ENCODE measurements at regions not wholly inside any gene's neighbourhood (a gene's known extent, or its start where the extent isn't known, plus 50 kb on each side); places are given as distances from the start of the nearest gene placed in this dataset.

DNA sequence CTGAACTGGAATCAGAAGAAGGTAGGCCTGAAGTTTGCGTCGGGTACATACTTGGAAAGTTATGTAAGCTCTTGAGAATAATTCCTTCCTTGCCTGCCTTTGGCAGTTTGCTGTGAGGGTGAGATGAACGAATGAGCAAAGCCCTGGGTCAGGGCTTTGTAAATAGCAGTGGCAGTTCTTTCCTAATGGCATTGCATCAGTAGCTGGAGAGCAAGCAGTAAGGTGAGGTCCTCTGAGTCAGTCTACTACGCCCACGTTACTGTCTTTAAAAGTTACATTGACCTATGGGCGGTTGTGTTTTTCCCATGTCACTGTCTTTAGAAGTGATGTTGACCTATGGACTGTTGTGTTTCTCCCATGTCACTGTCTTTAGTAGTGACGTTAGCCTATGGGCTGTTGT, 179.1 kb upstream of the E2F8 start:
- no peak for TF ChIP-seq FOXM1 (IDR thresholded peaks at IDR 0.05; ENCODE audit: borderline replicate concordance, low read depth)
- TF ChIP-seq, protein P1, sequence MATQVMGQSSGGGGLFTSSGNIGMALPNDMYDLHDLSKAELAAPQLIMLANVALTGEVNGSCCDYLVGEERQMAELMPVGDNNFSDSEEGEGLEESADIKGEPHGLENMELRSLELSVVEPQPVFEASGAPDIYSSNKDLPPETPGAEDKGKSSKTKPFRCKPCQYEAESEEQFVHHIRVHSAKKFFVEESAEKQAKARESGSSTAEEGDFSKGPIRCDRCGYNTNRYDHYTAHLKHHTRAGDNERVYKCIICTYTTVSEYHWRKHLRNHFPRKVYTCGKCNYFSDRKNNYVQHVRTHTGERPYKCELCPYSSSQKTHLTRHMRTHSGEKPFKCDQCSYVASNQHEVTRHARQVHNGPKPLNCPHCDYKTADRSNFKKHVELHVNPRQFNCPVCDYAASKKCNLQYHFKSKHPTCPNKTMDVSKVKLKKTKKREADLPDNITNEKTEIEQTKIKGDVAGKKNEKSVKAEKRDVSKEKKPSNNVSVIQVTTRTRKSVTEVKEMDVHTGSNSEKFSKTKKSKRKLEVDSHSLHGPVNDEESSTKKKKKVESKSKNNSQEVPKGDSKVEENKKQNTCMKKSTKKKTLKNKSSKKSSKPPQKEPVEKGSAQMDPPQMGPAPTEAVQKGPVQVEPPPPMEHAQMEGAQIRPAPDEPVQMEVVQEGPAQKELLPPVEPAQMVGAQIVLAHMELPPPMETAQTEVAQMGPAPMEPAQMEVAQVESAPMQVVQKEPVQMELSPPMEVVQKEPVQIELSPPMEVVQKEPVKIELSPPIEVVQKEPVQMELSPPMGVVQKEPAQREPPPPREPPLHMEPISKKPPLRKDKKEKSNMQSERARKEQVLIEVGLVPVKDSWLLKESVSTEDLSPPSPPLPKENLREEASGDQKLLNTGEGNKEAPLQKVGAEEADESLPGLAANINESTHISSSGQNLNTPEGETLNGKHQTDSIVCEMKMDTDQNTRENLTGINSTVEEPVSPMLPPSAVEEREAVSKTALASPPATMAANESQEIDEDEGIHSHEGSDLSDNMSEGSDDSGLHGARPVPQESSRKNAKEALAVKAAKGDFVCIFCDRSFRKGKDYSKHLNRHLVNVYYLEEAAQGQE (IDR thresholded peaks at IDR 0.05; ENCODE audit: low read depth), result no peak
- TF ChIP-seq EP300 (IDR thresholded peaks at IDR 0.05; ENCODE audit: borderline replicate concordance), result no peak
- TF ChIP-seq TCF12 (IDR thresholded peaks at IDR 0.05; ENCODE audit: low read depth), result no peak
- TF ChIP-seq TAF1 (IDR thresholded peaks at IDR 0.05; ENCODE audit: low read depth), result no peak
- no peak for TF ChIP-seq RAD21 (IDR thresholded peaks at IDR 0.05; ENCODE audit: low read depth)
- TF ChIP-seq, protein P2, sequence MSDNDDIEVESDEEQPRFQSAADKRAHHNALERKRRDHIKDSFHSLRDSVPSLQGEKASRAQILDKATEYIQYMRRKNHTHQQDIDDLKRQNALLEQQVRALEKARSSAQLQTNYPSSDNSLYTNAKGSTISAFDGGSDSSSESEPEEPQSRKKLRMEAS (IDR thresholded peaks at IDR 0.05), result no peak
- no peak for TF ChIP-seq EGR1 (IDR thresholded peaks at IDR 0.05)
- no peak for TF ChIP-seq ZBTB7A (IDR thresholded peaks at IDR 0.05; ENCODE audit: low read depth)
- no peak for TF ChIP-seq CREB1 (IDR thresholded peaks at IDR 0.05; ENCODE audit: low read depth)

DNA sequence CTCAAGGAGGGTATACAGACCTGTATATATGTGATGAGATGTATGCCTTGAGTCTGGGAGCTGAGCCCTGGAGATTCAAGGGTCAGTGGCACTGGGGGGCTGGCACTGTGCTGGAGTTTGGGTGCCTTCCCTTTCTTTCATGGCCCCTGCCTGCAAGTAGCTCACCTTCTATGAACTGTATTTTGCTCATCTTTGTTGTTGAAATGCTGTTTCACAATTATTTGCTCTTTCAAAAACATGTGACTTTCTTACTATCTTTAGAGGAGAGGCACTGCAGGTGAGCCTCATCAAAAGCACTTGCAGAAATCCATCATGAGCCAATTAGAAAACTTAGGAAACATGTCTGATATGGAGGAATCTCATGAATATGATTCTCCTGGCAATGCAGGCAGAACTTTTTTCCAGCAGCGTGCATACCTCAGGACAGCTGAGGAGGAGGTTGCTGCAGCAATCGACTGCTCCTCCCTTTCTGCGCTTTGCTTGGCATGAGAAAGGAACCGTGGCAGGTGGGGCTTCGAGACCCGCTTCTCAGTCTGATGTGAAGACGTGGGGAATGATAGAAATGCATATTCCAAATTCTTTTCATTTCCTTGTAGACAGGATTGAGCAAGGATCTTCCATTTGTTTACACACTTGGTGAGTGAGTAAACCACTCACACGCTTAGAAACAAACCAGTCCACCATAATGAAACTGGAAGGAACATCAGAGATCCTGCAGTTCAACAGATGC, 178.4 kb upstream of the E2F8 start:
- TF ChIP-seq ZBTB7A (IDR thresholded peaks at IDR 0.05; ENCODE audit: low read depth) (no peak), EP300 (IDR thresholded peaks at IDR 0.05; ENCODE audit: borderline replicate concordance) (no peak), TCF12 (IDR thresholded peaks at IDR 0.05; ENCODE audit: low read depth) (no peak), FOXM1 (IDR thresholded peaks at IDR 0.05; ENCODE audit: borderline replicate concordance, low read depth) (no peak), EGR1 (IDR thresholded peaks at IDR 0.05) (no peak), CREB1 (IDR thresholded peaks at IDR 0.05; ENCODE audit: low read depth) (no peak), USF1 (IDR thresholded peaks at IDR 0.05) (no peak), RAD21 (IDR thresholded peaks at IDR 0.05; ENCODE audit: low read depth) (no peak), CEBPB (IDR thresholded peaks at IDR 0.05) (no peak), NFIC (IDR thresholded peaks at IDR 0.05) (no peak), TEAD4 (IDR thresholded peaks at IDR 0.05) (no peak), TAF1 (IDR thresholded peaks at IDR 0.05; ENCODE audit: low read depth) (no peak), YY1 (IDR thresholded peaks at IDR 0.05; ENCODE audit: low read depth) (no peak)
- TF ChIP-seq, protein P1 (IDR thresholded peaks at IDR 0.05; ENCODE audit: low read depth), result no peak
- TF ChIP-seq, protein P2 (IDR thresholded peaks at IDR 0.05), result no peak

DNA sequence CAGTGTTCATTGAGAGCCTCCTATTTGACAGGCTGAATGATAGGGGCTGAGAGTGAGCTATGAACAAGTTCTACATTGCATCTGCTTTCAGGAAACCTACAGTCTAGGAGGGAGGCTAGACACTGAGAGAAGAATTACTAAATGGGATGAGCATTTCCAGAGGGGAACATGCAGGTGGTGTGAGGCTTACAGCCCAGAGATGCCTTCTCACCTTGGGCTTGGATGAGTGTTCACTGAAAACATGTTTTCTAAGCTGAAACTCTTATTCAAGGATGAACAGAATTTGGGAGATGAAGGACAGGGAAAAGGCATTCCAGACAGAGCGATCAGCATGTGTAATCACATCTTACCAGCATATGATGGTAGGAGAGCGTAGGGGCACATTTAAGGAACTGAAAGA, 177.5 kb upstream of the E2F8 start:
- TF ChIP-seq FOXM1 (IDR thresholded peaks at IDR 0.05; ENCODE audit: borderline replicate concordance, low read depth) (no peak), CEBPB (IDR thresholded peaks at IDR 0.05) (no peak), USF1 (IDR thresholded peaks at IDR 0.05) (no peak), NFIC (IDR thresholded peaks at IDR 0.05) (no peak), RAD21 (IDR thresholded peaks at IDR 0.05; ENCODE audit: low read depth) (no peak), TAF1 (IDR thresholded peaks at IDR 0.05; ENCODE audit: low read depth) (no peak), ZBTB7A (IDR thresholded peaks at IDR 0.05; ENCODE audit: low read depth) (no peak), TEAD4 (IDR thresholded peaks at IDR 0.05) (no peak), EGR1 (IDR thresholded peaks at IDR 0.05) (no peak), TCF12 (IDR thresholded peaks at IDR 0.05; ENCODE audit: low read depth) (no peak), CREB1 (IDR thresholded peaks at IDR 0.05; ENCODE audit: low read depth) (no peak), EP300 (IDR thresholded peaks at IDR 0.05; ENCODE audit: borderline replicate concordance) (no peak), YY1 (IDR thresholded peaks at IDR 0.05; ENCODE audit: low read depth) (no peak)
- TF ChIP-seq, protein P1 (IDR thresholded peaks at IDR 0.05; ENCODE audit: low read depth), result no peak
- TF ChIP-seq, protein P2 (IDR thresholded peaks at IDR 0.05), result no peak

DNA sequence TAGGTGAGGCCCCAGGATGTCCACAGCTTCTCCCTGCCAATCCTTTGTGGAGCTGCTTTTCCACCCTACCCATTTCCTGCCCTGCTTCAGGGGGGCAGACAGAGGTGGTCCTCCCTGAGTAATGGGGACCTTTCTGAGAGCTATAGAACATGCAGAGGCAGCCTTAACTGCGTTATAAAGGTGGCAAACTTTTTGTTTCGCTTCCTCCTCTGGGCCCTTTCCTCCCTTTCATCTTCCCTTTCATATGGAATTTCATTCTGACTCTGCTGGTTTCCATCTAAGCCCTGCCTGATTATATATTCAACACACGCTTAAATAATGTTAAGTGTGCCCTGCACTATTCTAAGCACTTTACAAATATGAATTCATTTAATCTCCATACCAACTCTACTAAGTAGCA, 169.3 kb upstream of the E2F8 start:
- TF ChIP-seq, protein P1 (IDR thresholded peaks at IDR 0.05; ENCODE audit: low read depth), result no peak
- TF ChIP-seq NFIC (IDR thresholded peaks at IDR 0.05), result no peak
- TF ChIP-seq, protein P2 (IDR thresholded peaks at IDR 0.05), result no peak
- TF ChIP-seq FOXM1 (IDR thresholded peaks at IDR 0.05; ENCODE audit: borderline replicate concordance, low read depth), result no peak
- TF ChIP-seq TEAD4 (IDR thresholded peaks at IDR 0.05), result no peak
- no peak for TF ChIP-seq ZBTB7A (IDR thresholded peaks at IDR 0.05; ENCODE audit: low read depth)
- TF ChIP-seq EGR1 (IDR thresholded peaks at IDR 0.05), result no peak
- no peak for TF ChIP-seq YY1 (IDR thresholded peaks at IDR 0.05; ENCODE audit: low read depth)
- no peak for TF ChIP-seq TAF1 (IDR thresholded peaks at IDR 0.05; ENCODE audit: low read depth)
- TF ChIP-seq USF1 (IDR thresholded peaks at IDR 0.05), result no peak
- no peak for TF ChIP-seq RAD21 (IDR thresholded peaks at IDR 0.05; ENCODE audit: low read depth)
- no peak for TF ChIP-seq CEBPB (IDR thresholded peaks at IDR 0.05)
- no peak for TF ChIP-seq TCF12 (IDR thresholded peaks at IDR 0.05; ENCODE audit: low read depth)
- TF ChIP-seq EP300 (IDR thresholded peaks at IDR 0.05; ENCODE audit: borderline replicate concordance), result no peak
- no peak for TF ChIP-seq CREB1 (IDR thresholded peaks at IDR 0.05; ENCODE audit: low read depth)

Measured in Ishikawa (cell line).